Colonic mucosa (tissue), 4 donors: ENCODE measurements at regions not wholly inside any gene's neighbourhood (a gene's known extent, or its start where the extent isn't known, plus 50 kb on each side); places are given as distances from the start of the nearest gene placed in this dataset.
A peak's percentile ranks its signal among the peaks of the same experiment; 100 is the strongest.

Experiments used
- DNase-seq: peaks from one replicate; pipeline ENCODE4 v3.0.0-alpha.2; 2020
- H3K27ac ChIP-seq: fragments of 200-600 bp; one replicate; pipeline ENCODE4 v1.8.0; 2021
- H3K27me3 ChIP-seq: fragments of 200-600 bp; one replicate; pipeline ENCODE4 v1.8.0; 2021
- H3K36me3 ChIP-seq: fragments of 200-600 bp; one replicate; pipeline ENCODE4 v1.8.0; 2021
- H3K4me1 ChIP-seq: fragments of 200-600 bp; one replicate; pipeline ENCODE4 v1.8.0; 2021; ENCODE audit warnings: mild to moderate bottlenecking
- H3K4me3 ChIP-seq: fragments of 200-600 bp; one replicate; pipeline ENCODE4 v1.8.0; 2021
- H3K9ac ChIP-seq, 2 donors: one replicate each; pipeline ENCODE4 v1.7.0; 2013; ENCODE audit warnings: control low read depth in 2 of 2, low read depth in 2 of 2, low read length in 2 of 2
- H3K9me3 ChIP-seq: fragments of 200-600 bp; one replicate; pipeline ENCODE4 v1.8.0; 2021
- intact Hi-C: fragments of 100-400 bp; cut with DNase I; formaldehyde crosslinking; loops from one replicate; pipeline ENCODE4 v1.14.1; 2022
- TF ChIP-seq, protein P1 (sequence below): fragments of 200-600 bp; IDR thresholded peaks from one replicate; pipeline ENCODE4 v1.8.0; 2022; ENCODE audit warnings: antibody characterized with exemption, mild to moderate bottlenecking
- donor health status: healthy.
- donor health status: DM: no; HTN: no; CAD: no.
- donor health status: DM: no; HTN: no; CAD: no.

DNA sequence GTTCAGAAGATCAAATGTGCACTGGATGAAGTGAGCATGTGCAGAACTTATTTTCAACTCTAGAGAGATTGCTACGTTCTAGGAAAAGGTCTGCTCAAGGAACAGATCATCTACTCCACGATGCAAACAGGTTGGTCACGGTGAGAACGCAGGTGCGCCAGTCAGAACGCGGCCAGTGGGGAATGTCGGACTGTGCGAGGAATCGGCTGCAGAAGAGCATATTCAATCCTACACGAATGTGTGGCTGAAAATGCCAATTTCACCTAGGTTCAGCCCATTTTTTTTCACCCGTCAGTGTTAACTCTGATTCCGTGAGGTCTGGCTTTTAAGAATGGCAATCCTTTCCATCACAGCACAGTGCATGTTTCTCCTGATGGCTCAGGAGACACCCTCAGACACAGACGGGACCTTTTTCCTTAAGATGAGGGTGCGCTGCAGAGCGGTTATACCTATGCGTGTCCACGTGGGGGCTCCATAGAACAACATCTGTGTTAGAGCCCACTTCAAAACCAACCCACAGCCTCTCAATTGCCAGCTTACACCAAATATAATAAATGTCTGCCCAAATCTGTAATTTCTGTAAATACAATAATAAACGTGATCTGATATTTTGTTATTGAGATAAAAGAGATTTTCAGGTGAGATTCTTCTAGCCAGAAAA is 250.4 kb downstream of the FOXA2 start:
- intact Hi-C loops, result loop anchor here (5.0 kb wide), 1 partner anchor 1113 kb away; no protein-coding TSS in a partner anchor
- Histone ChIP-seq H3K27ac (no peak overlapping the region), H3K36me3 (no peaks in the 10 kb centered on the region), H3K9ac (no peak overlapping the region), H3K4me3 (no peak overlapping the region), H3K27me3 (peaks cover 4% of the 10 kb centered on the region), H3K4me1 (no peaks in the 10 kb centered on the region), H3K9me3 (no peaks in the 10 kb centered on the region)
- TF ChIP-seq, protein P1, sequence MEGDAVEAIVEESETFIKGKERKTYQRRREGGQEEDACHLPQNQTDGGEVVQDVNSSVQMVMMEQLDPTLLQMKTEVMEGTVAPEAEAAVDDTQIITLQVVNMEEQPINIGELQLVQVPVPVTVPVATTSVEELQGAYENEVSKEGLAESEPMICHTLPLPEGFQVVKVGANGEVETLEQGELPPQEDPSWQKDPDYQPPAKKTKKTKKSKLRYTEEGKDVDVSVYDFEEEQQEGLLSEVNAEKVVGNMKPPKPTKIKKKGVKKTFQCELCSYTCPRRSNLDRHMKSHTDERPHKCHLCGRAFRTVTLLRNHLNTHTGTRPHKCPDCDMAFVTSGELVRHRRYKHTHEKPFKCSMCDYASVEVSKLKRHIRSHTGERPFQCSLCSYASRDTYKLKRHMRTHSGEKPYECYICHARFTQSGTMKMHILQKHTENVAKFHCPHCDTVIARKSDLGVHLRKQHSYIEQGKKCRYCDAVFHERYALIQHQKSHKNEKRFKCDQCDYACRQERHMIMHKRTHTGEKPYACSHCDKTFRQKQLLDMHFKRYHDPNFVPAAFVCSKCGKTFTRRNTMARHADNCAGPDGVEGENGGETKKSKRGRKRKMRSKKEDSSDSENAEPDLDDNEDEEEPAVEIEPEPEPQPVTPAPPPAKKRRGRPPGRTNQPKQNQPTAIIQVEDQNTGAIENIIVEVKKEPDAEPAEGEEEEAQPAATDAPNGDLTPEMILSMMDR, result peak; percentile 62
- peak; percentile 56 for DNase-seq

DNA sequence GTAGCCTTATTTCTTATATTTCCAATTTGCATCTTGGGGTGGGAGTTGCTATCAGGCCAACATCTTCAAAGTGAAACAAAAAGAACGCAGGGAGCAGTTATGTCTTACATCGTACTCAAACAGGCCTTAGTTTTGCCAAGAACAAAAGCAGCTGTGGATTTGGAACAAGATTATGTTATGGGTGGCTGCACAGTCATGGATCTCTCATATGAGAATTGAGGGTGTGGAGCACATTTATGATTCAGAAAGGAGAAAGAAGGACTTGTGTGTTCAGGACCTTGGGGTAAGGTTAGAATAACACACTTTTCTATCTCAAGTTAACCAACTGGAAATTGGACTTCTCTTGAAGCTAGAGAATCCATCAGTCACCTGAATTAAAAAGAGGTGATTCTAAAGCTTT is 259.9 kb downstream of the FOXA2 start:
- H3K9me3 ChIP-seq, result no peaks in the 10 kb centered on the region
- no peaks in the 10 kb centered on the region for H3K36me3 ChIP-seq
- no peak for DNase-seq
- no peaks in the 10 kb centered on the region for H3K4me1 ChIP-seq
- intact Hi-C loops, result no loop called here
- H3K27ac ChIP-seq, result no peak overlapping the region
- H3K9ac ChIP-seq, result no peak overlapping the region
- TF ChIP-seq, protein P1, result no peak
- no peak overlapping the region for H3K4me3 ChIP-seq
- H3K27me3 ChIP-seq, result no peaks in the 10 kb centered on the region

DNA sequence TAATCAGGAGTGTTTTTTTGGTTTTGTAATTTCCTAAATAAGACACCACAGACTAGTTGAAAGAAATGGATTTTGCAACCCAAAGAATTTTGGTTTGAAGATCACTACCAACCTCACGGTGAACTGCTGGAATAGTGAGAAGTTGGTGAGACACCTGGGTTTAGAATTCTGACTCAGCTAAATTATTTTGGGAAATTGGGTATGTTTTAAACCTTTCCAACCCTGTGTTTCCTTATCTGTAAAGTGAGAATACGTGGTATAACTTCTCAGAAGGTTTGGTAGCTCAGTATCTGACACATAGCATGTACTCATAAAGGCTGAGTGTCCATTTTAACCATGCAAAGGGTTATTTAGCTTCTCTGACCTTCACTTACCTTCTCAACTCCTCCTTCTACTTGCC is 261.9 kb downstream of the FOXA2 start:
- no peak overlapping the region for H3K9ac ChIP-seq
- no peak for DNase-seq
- no peak overlapping the region for H3K27ac ChIP-seq
- no peak overlapping the region for H3K4me3 ChIP-seq
- no peaks in the 10 kb centered on the region for H3K36me3 ChIP-seq
- H3K27me3 ChIP-seq, result no peaks in the 10 kb centered on the region
- H3K9me3 ChIP-seq, result no peaks in the 10 kb centered on the region
- TF ChIP-seq, protein P1, result no peak
- no peaks in the 10 kb centered on the region for H3K4me1 ChIP-seq
- intact Hi-C loops, result no loop called here

DNA sequence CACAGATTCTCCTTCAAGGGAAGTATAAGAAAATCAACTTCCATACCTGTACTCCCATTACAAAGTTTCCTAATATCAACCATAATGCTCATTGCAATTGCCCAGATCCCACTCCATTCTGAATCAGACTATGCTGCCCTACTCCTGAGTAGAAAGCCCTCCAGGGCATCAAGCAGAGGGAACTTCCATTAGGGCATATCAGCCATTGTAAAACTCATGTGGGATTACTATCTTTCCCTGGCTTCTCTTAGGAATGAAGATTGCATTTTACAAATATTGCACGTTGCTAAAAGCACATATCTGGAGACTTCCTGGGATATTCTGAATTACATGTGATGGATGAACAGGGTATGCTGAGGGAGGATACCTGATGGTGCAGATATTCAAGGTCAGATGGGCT is 263.2 kb downstream of the FOXA2 start:
- TF ChIP-seq, protein P1, result no peak
- DNase-seq, result no peak
- H3K27me3 ChIP-seq, result no peaks in the 10 kb centered on the region
- intact Hi-C loops, result no loop called here
- no peak overlapping the region for H3K9ac ChIP-seq
- no peak overlapping the region for H3K4me3 ChIP-seq
- H3K36me3 ChIP-seq, result no peaks in the 10 kb centered on the region
- no peaks in the 10 kb centered on the region for H3K4me1 ChIP-seq
- no peaks in the 10 kb centered on the region for H3K9me3 ChIP-seq
- H3K27ac ChIP-seq, result no peak overlapping the region

DNA sequence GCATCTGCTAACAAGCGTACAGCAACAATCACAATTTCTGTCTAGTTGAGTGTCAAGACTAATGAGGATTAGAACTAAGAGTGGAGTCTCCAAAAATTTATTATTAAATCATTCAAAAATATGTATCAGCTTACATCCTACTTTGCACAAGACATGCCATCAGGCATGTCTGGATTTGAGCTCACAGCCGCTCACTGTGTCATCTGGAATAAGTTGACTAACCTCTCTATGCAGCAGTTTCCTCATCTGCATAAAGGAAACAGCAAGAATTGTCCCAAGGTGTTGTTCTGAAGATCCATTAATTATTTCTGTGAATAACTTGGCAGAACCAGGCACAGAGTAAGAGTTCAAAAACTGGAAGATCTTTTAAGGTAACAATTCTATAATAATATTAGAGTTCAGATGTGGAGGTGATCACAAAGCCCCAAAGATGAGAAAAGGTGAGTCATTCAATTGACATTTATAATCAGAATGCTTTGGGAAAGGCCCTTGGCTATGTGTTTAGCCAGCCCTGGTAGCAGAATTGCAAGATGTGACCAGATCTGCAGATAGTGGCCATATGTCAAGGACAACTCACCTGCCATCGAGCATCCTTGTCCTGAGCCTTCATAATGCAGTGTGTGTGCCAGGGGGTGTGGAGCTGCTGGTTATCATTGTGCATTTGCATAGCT is 264.0 kb downstream of the FOXA2 start:
- intact Hi-C loops, result no loop called here
- DNase-seq, result no peak
- no peaks in the 10 kb centered on the region for H3K9me3 ChIP-seq
- H3K4me3 ChIP-seq, result no peak overlapping the region
- TF ChIP-seq, protein P1, result no peak
- H3K27me3 ChIP-seq, result no peaks in the 10 kb centered on the region
- H3K36me3 ChIP-seq, result no peaks in the 10 kb centered on the region
- H3K4me1 ChIP-seq, result no peaks in the 10 kb centered on the region
- no peak overlapping the region for H3K27ac ChIP-seq
- no peak overlapping the region for H3K9ac ChIP-seq
